Ascending aorta (tissue), 2 donors: ENCODE measurements at regions not wholly inside any gene's neighbourhood (a gene's known extent, or its start where the extent isn't known, plus 50 kb on each side); places are given as distances from the start of the nearest gene placed in this dataset.
A peak's percentile ranks its signal among the peaks of the same experiment; 100 is the strongest.

Experiments
- DNase-seq, 2 donors: peaks; one replicate each; pipeline ENCODE4 v3.0.0-alpha.2; 2019; ENCODE audit warnings: low spot score in 2 of 2
- H3K27ac ChIP-seq, 2 donors: fragments of 200-600 bp; sonication (generic); one replicate each; pipeline ENCODE4 v1.5.1; 2016 to 2017; ENCODE audit warnings: mild to moderate bottlenecking in 1 of 2
- H3K27me3 ChIP-seq: fragments of 200-600 bp; sonication (generic); one replicate; pipeline ENCODE4 v1.5.1; 2017
- H3K36me3 ChIP-seq, 2 donors: fragments of 200-600 bp; sonication (generic); one replicate each; pipeline ENCODE4 v1.5.1; 2016
- H3K4me1 ChIP-seq, 2 donors: fragments of 200-600 bp; sonication (generic); one replicate each; pipeline ENCODE4 v1.5.1; 2016 to 2017; ENCODE audit warnings: mild to moderate bottlenecking in 1 of 2
- H3K4me3 ChIP-seq, 2 donors: fragments of 200-600 bp; sonication (generic); one replicate each; pipeline ENCODE4 v1.5.1; 2016 to 2017; ENCODE audit warnings: mild to moderate bottlenecking in 1 of 2
- H3K9me3 ChIP-seq, 2 donors: fragments of 200-600 bp; sonication (generic); one replicate each; pipeline ENCODE4 v1.5.1; 2016
- CTCF ChIP-seq, 3 experiments: fragments of 200-600 bp in 2 of 3; fragments of 450-650 bp in 1 of 3; sonication (generic) in 2 of 3; IDR thresholded peaks; one replicate each; pipeline ENCODE4 v1.5.1; 2016 to 2019; ENCODE audit warnings: antibody characterized with exemption in 3 of 3, mild to moderate bottlenecking in 1 of 3, moderate library complexity in 1 of 3
- intact Hi-C: fragments of 100-400 bp; cut with DNase I; formaldehyde crosslinking; loops from one replicate; pipeline ENCODE4 v1.15.1; 2023

- TF ChIP-seq CTCF (IDR thresholded peaks at IDR 0.05) = no peak
- H3K27ac ChIP-seq = peak overlapping the region in 1 of 2 donors; percentile 52
- DNase-seq = no peak
Measured at GRCh38 chr11:30758946-30759504, 172.9 kb upstream of the MPPED2 start.

DNA sequence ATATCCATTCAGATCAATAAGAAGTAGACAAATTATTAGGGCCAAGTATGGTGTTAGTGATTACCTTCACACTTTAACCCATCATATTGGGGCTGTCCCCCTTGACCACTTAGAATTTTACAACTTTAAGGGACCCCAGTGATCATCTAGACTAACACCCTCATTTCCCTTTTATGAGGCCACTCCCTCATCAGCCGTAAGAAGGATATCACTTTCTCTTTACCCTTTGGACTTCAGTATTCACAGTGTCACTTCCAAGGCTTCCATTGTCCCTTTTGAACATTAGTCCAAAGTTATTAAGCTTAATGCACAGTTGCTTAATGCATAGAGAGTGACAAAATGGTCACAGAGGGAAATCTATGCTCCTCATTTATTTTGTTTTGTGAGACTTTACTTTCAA lies 172.4 kb upstream of the MPPED2 start:
- peak overlapping the region in 1 of 2 donors; percentile 52 for H3K27ac ChIP-seq
- H3K4me3 ChIP-seq = no peak overlapping the region
- peaks cover 0 to 8% of the 10 kb centered on the region in 2 donors for H3K4me1 ChIP-seq
- TF ChIP-seq CTCF (IDR thresholded peaks at IDR 0.05) = no peak
- DNase-seq = no peak
- H3K27me3 ChIP-seq = no peaks in the 10 kb centered on the region
- intact Hi-C loops = no loop called here
- H3K9me3 ChIP-seq = peaks cover 0 to 12% of the 10 kb centered on the region in 2 donors
- H3K36me3 ChIP-seq = no peaks in the 10 kb centered on the region

More at GRCh38 chr11:30758946-30759504, 172.9 kb upstream of the MPPED2 start:
- peak overlapping the region in 1 of 2 donors; percentile 20 for H3K4me3 ChIP-seq
- H3K4me1 ChIP-seq = peaks cover 0 to 8% of the 10 kb centered on the region in 2 donors
- H3K36me3 ChIP-seq = no peaks in the 10 kb centered on the region
- intact Hi-C loops = no loop called here
- no peaks in the 10 kb centered on the region for H3K27me3 ChIP-seq
- H3K9me3 ChIP-seq = peaks cover 0 to 12% of the 10 kb centered on the region in 2 donors

DNA sequence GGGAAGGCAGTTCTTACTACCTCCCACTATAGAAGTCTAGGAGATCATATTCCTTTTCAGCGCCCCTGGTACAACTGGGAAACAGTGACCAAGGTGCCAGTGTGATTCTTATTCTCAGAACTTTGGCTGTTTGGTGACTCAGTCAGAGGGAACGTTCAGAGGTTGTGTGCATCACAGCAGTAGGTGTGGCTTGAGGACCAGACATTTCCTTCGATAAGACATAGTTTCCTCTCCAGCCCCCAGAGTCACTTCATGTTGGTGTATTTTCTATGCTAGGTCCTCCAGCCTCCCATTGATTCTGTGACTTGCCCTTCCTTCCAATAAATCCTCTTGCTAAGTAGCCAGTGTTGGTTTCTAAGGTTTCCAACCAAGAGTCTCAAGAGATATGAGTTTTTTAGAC lies 171.9 kb upstream of the MPPED2 start:
- no peak overlapping the region for H3K4me3 ChIP-seq
- no peak for TF ChIP-seq CTCF (IDR thresholded peaks at IDR 0.05)
- H3K4me1 ChIP-seq = peaks cover 0 to 8% of the 10 kb centered on the region in 2 donors
- no peak for DNase-seq
- intact Hi-C loops = no loop called here
- H3K27me3 ChIP-seq = no peaks in the 10 kb centered on the region
- H3K9me3 ChIP-seq = peaks cover 0 to 12% of the 10 kb centered on the region in 2 donors
- peak overlapping the region; percentile 0 to 52 for H3K27ac ChIP-seq
- no peaks in the 10 kb centered on the region for H3K36me3 ChIP-seq

DNA sequence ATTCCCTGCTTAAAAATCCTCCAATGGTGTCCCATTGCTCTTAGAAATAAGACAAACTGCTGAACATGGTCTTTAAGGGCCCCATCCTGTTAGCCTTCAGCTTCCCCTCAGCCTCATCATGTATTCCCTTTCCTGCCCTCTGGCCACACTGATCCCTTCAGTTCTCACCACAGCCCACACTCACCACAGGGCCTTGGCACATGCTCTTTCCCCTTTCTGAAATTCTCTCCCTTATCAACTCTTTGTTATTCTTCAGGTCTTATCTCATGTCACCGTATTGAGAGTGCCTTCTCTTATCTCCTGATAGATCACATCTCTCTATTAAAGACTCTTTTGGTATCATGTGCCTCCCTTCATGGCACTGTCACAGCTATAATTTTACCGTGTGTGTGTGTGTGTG lies 167.8 kb upstream of the MPPED2 start:
- no peaks in the 10 kb centered on the region for H3K36me3 ChIP-seq
- no peak overlapping the region for H3K27ac ChIP-seq
- no peaks in the 10 kb centered on the region for H3K9me3 ChIP-seq
- no peaks in the 10 kb centered on the region for H3K27me3 ChIP-seq
- no peak for TF ChIP-seq CTCF (IDR thresholded peaks at IDR 0.05)
- intact Hi-C loops = no loop called here
- H3K4me3 ChIP-seq = no peak overlapping the region
- H3K4me1 ChIP-seq = peaks cover 0 to 4% of the 10 kb centered on the region in 2 donors
- no peak for DNase-seq

DNA sequence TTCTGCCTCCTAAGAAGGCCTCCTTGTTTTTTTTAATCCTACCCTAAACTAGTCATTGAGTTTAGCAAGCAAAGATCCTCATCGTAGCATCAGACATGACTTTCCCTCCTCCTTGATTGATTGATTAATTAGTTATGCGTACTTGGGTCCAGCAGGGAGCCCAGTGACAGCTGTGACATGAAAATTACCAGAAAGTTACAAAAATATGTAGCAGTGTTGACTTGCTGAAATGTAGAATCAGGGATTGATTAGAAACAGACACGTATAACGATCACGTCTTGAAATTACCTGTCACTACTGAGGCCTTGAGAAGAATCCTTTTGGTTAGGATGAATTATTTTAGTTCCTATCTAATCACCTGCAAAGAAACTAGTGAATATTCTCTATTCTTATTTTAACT lies 167.4 kb upstream of the MPPED2 start:
- Histone ChIP-seq H3K36me3 (no peaks in the 10 kb centered on the region), H3K27ac (no peak overlapping the region), H3K9me3 (no peaks in the 10 kb centered on the region), H3K4me3 (no peak overlapping the region), H3K27me3 (no peaks in the 10 kb centered on the region), H3K4me1 (peaks cover 0 to under 1% of the 10 kb centered on the region in 2 donors)
- DNase-seq = no peak
- intact Hi-C loops = no loop called here
- no peak for TF ChIP-seq CTCF (IDR thresholded peaks at IDR 0.05)

DNA sequence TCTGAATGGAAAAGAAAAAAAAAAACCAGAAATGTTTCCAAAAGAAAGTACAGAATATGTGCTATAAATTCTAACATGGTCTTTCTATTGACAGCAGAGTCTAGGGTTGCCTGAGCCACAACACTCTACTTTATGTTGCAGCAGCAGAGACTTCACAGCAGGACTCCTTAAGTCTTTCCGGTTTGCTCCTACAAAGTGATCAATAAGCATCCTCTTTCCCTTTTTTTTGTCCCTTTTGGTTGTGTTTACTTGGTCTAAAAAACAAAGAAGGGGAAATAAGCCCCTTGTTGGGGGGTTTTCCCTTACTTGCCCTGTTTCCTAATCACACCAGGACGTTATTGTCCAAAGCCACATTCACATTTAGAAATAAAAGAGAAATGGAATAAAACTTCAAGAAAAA lies 163.1 kb upstream of the MPPED2 start:
- intact Hi-C loops = no loop called here
- Histone ChIP-seq H3K4me3 (no peak overlapping the region), H3K27ac (no peak overlapping the region), H3K36me3 (no peaks in the 10 kb centered on the region), H3K4me1 (no peaks in the 10 kb centered on the region), H3K27me3 (no peaks in the 10 kb centered on the region), H3K9me3 (no peaks in the 10 kb centered on the region)
- DNase-seq = no peak
- TF ChIP-seq CTCF (IDR thresholded peaks at IDR 0.05) = no peak
